Prostate gland (tissue), 2 donors: ENCODE measurements at regions not wholly inside any gene's neighbourhood (a gene's known extent, or its start where the extent isn't known, plus 50 kb on each side); places are given as distances from the start of the nearest gene placed in this dataset.

Source experiments
- CTCF ChIP-seq, 4 experiments: fragments of 200-600 bp in 2 of 4; fragments of 450-650 bp in 2 of 4; sonication (generic) in 2 of 4; IDR thresholded peaks; 1 replicate in 3 of 4; 2 replicates in 1 of 4; pipeline ENCODE4 v1.5.1; 2016 to 2019; ENCODE audit warnings: antibody characterized with exemption in 4 of 4, mild to moderate bottlenecking in 2 of 4, moderate library complexity in 2 of 4
- POLR2A ChIP-seq: fragments of 450-650 bp; IDR thresholded peaks from one replicate; pipeline ENCODE4 v1.6.1; 2016; ENCODE audit warnings: antibody characterized with exemption, mild to moderate bottlenecking
- POLR2AphosphoS5 ChIP-seq: sonication (generic); formaldehyde crosslinking; IDR thresholded peaks from one replicate; pipeline ENCODE4 v1.6.1; 2017; ENCODE audit warnings: antibody characterized with exemption

GRCh38 chr1:59085101-59085500 is 211.8 kb upstream of the FGGY start:
- TF ChIP-seq CTCF (IDR thresholded peaks at IDR 0.05) (no peak), POLR2AphosphoS5 (no peak), POLR2A (no peak)
